ENCODE measurements at regions not wholly inside any gene's neighbourhood (a gene's known extent, or its start where the extent isn't known, plus 50 kb on each side); places are given as distances from the start of the nearest gene placed in this dataset.
"Not testable (repeated sequence)": the region's sequence is repeated elsewhere in the genome, so short reads cannot be mapped to it uniquely, and the experiment has no call there.

DNA sequence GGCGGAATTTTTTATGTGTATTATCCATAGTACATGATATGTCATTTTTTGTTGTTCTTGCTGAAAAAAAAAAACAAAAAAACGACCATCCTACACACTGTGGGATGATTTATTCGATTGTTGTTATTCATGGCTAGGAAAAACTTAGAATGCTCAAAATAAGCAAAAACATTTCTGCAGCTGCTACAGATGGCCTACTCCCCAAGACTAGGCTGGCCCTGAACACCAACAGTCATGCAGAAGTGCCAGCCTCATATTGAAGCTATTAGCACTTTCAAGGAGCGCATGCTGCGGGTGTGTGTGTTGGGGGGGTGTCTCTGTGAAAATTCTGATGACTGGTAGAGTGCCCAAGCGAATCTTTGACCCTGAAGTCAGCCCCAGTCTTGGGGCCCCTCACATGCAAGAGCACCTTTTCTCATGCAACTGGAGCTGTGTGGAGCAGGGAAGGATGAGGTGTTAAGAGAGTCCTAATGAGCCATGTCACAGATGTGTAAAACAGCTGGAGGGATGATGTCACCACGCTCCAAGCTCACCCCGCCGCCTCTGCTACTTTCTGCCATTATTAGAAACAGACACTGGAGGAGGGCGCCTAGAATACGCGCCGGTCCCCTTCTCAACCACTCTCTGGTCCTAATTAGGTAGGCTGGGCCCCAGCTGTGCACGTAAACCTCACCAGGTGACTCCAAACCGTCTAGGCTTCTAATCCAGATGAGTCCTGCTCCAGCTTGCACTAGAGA, 61.0 kb upstream of the SMIM23 start:
- Histone ChIP-seq H2AFZ (replicated peaks) (no peak overlapping the region), H3K4me3 (no peak overlapping the region), H3K9ac (no peak overlapping the region), H3K36me3 (no peaks in the 10 kb centered on the region), H3F3A (ENCODE audit: low read depth) (no peaks in the 10 kb centered on the region), H3K9me3 (ENCODE audit: low read depth) (peaks cover 5% of the 10 kb centered on the region), H3K27me3 (no peaks in the 10 kb centered on the region), H3K27ac (no peak overlapping the region), H4K20me1 (ENCODE audit: low read depth) (no peaks in the 10 kb centered on the region), H3K4me1 (no peaks in the 10 kb centered on the region), H3K79me2 (ENCODE audit: low read depth) (no peaks in the 10 kb centered on the region), H3K4me2 (no peak overlapping the region)
- Mint-ChIP-seq H3K27me3 (ENCODE audit: insufficient read depth, low read depth) (no peaks in the 10 kb centered on the region), H3K36me3 (no peaks in the 10 kb centered on the region), H3K9me3 (peaks cover 22% of the 10 kb centered on the region), H3K27ac (no peak overlapping the region), H3K4me1 (no peaks in the 10 kb centered on the region), H3K4me3 (no peak overlapping the region)
- peak; percentile 24 for DNase-seq (ENCODE audit: low spot score)
- TF ChIP-seq, protein P1, sequence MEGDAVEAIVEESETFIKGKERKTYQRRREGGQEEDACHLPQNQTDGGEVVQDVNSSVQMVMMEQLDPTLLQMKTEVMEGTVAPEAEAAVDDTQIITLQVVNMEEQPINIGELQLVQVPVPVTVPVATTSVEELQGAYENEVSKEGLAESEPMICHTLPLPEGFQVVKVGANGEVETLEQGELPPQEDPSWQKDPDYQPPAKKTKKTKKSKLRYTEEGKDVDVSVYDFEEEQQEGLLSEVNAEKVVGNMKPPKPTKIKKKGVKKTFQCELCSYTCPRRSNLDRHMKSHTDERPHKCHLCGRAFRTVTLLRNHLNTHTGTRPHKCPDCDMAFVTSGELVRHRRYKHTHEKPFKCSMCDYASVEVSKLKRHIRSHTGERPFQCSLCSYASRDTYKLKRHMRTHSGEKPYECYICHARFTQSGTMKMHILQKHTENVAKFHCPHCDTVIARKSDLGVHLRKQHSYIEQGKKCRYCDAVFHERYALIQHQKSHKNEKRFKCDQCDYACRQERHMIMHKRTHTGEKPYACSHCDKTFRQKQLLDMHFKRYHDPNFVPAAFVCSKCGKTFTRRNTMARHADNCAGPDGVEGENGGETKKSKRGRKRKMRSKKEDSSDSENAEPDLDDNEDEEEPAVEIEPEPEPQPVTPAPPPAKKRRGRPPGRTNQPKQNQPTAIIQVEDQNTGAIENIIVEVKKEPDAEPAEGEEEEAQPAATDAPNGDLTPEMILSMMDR (IDR thresholded peaks at IDR 0.05): no peak

DNA sequence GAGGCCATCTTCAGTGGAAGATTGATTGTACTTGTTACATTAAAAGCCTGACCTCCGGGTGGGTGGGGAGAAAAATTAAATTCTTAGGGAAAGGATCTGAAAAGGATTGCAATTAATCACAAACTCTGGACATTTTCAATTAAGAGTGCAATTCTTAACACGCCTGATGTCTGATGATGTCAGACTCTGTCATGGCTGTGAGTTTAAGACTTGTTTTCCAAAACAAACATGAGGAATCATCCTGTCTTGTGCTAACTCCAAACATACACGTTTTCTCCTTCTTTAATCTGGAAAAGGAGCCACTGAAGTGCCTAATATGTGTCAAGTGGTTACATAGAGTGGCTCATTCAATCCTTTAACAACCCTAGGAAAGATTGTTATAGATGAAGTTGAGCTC, 60.4 kb upstream of the SMIM23 start:
- H4K20me1 ChIP-seq (ENCODE audit: low read depth): no peaks in the 10 kb centered on the region
- no peaks in the 10 kb centered on the region for H3K4me1 ChIP-seq
- DNase-seq (ENCODE audit: low spot score): no peak
- no peak overlapping the region for H3K27ac ChIP-seq
- no peak overlapping the region for H3K4me3 Mint-ChIP-seq
- H3K79me2 ChIP-seq (ENCODE audit: low read depth): no peaks in the 10 kb centered on the region
- no peak overlapping the region for H3K9ac ChIP-seq
- H3K36me3 Mint-ChIP-seq: no peaks in the 10 kb centered on the region
- H3K9me3 Mint-ChIP-seq: peaks cover 22% of the 10 kb centered on the region
- peaks cover 8% of the 10 kb centered on the region for H3K9me3 ChIP-seq (ENCODE audit: low read depth)
- no peak overlapping the region for H3K4me2 ChIP-seq
- no peak overlapping the region for H3K4me3 ChIP-seq
- H3K36me3 ChIP-seq: no peaks in the 10 kb centered on the region
- no peaks in the 10 kb centered on the region for H3K4me1 Mint-ChIP-seq
- TF ChIP-seq, protein P1 (IDR thresholded peaks at IDR 0.05): no peak
- TF ChIP-seq EZH2 (IDR thresholded peaks at IDR 0.05) (no peak), EZH2phosphoT487 (IDR thresholded peaks at IDR 0.05) (no peak)
- no peak overlapping the region for H2AFZ ChIP-seq (replicated peaks)
- H3K27me3 Mint-ChIP-seq (ENCODE audit: insufficient read depth, low read depth): no peaks in the 10 kb centered on the region
- no peaks in the 10 kb centered on the region for H3F3A ChIP-seq (ENCODE audit: low read depth)
- H3K27ac Mint-ChIP-seq: no peak overlapping the region
- no peaks in the 10 kb centered on the region for H3K27me3 ChIP-seq

DNA sequence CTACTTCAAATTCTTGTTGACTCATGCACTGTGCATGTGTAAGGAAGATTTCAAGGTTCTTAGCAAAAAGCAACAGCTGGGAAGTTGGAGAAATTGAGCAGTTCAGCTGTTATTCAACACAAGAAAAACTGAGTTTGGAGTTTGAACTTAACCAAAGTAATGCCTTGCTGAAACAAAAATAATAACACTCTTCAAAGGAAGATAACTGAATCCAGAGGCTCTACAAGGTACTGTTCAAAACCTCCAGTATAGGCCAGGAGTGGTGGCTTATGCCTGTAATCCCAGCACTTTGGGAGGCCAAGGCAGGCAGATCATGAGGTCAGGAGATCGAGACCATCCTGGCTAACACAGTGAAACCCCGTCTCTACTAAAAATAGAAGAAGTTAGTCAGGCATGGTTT, 58.8 kb upstream of the SMIM23 start:
- H3K4me1 Mint-ChIP-seq: not testable (repeated sequence)

DNA sequence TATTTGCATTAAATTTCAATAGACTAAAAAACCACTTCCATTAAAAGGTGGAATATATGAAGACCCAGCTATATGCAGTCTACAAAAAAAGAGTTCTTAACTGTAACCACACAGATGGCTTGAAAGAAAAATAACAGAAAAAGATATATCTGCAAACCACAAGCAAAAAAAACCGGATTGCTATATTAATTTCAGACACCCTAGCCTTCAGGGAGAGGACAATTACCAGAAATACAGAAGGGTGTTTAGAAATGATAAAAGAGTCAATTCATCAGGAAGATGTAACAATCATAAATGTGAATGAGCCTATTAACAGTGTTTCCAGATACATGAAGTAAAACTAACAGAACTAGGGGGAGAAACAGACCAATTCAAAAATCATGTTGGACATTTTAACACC, 56.9 kb upstream of the SMIM23 start:
- H3K4me3 Mint-ChIP-seq: no peak overlapping the region
- H3K4me1 ChIP-seq: no peaks in the 10 kb centered on the region
- H3F3A ChIP-seq (ENCODE audit: low read depth): no peaks in the 10 kb centered on the region
- H2AFZ ChIP-seq (replicated peaks): no peak overlapping the region
- H3K79me2 ChIP-seq (ENCODE audit: low read depth): no peaks in the 10 kb centered on the region
- no peak overlapping the region for H3K27ac Mint-ChIP-seq
- peaks cover 8% of the 10 kb centered on the region for H3K9me3 ChIP-seq (ENCODE audit: low read depth)
- no peaks in the 10 kb centered on the region for H4K20me1 ChIP-seq (ENCODE audit: low read depth)
- no peak overlapping the region for H3K9ac ChIP-seq
- no peak overlapping the region for H3K4me3 ChIP-seq
- no peaks in the 10 kb centered on the region for H3K27me3 ChIP-seq
- no peak overlapping the region for H3K27ac ChIP-seq
- H3K27me3 Mint-ChIP-seq (ENCODE audit: insufficient read depth, low read depth): no peaks in the 10 kb centered on the region
- H3K4me2 ChIP-seq: no peak overlapping the region
- no peak for DNase-seq (ENCODE audit: low spot score)
- peaks cover 22% of the 10 kb centered on the region for H3K9me3 Mint-ChIP-seq
- H3K36me3 ChIP-seq: no peaks in the 10 kb centered on the region
- H3K4me1 Mint-ChIP-seq: no peaks in the 10 kb centered on the region
- no peak for TF ChIP-seq EZH2 (IDR thresholded peaks at IDR 0.05)
- TF ChIP-seq, protein P1 (IDR thresholded peaks at IDR 0.05): no peak
- no peak for TF ChIP-seq EZH2phosphoT487 (IDR thresholded peaks at IDR 0.05)
- H3K36me3 Mint-ChIP-seq: no peaks in the 10 kb centered on the region

More for the DNA sequence above, 58.8 kb upstream of the SMIM23 start:
- not testable (repeated sequence) for H3K9ac ChIP-seq; H3K36me3 ChIP-seq; H3K4me2 ChIP-seq; H3K4me3 ChIP-seq; H3K27me3 Mint-ChIP-seq (ENCODE audit: insufficient read depth, low read depth); H3K4me1 ChIP-seq; H3K27me3 ChIP-seq; H3K79me2 ChIP-seq (ENCODE audit: low read depth); H4K20me1 ChIP-seq (ENCODE audit: low read depth); H3F3A ChIP-seq (ENCODE audit: low read depth); H3K27ac ChIP-seq; DNase-seq (ENCODE audit: low spot score); H3K27ac Mint-ChIP-seq; H3K9me3 ChIP-seq (ENCODE audit: low read depth); H2AFZ ChIP-seq (replicated peaks); H3K4me3 Mint-ChIP-seq; H3K36me3 Mint-ChIP-seq
- H3K9me3 Mint-ChIP-seq: peaks cover 22% of the 10 kb centered on the region

Measured in neural progenitor cell (in vitro differentiated cells).